Hippocampal formation (tissue), 2 donors: ENCODE measurements at regions not wholly inside any gene's neighbourhood (a gene's known extent, or its start where the extent isn't known, plus 50 kb on each side); places are given as distances from the start of the nearest gene placed in this dataset.

Experiments
- DNase-seq, 2 donors: peaks; one replicate each; lab custom pipeline; 2025; lab: John Stamatoyannopoulos, UW

DNA sequence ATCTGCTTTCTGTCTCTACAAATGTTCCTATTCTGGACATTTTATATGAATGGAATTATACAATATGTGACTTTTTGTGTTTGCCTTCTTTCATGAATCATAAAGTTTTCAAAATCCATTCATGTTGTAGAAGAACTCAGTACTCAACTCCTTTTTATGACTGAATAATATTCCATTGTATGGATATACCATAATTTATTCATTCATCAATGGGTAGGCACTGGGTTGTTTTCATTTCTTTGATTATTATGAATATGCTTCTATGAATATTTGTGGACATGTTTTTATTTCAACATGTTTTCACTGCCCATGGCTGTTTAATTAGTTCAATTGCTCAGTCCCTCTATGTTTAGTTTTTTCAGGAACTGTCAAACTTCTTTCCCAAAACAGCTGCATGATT lies 76.5 kb upstream of the GTSF1L start:
- no peak for DNase-seq

DNA sequence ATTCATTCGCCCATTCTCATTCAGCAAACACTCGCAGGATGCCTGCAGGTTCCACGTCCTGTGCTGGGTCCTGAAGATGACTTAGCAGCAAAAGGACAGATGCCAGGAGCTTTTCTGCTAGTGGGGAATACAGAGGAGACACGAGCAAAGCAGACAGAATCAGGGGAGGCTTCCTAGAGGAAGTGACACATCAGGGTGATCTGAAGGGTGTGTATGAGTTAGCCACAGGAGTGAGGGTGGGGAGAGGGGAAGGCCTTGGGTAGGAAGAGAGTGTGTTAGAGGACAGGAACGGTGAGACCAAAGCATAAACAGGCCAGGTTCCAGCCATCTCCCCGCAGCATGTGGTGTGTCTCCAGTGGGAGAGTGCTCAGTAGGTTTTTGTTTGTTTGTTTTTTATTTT lies 73.4 kb upstream of the GTSF1L start:
- no peak for DNase-seq

DNA sequence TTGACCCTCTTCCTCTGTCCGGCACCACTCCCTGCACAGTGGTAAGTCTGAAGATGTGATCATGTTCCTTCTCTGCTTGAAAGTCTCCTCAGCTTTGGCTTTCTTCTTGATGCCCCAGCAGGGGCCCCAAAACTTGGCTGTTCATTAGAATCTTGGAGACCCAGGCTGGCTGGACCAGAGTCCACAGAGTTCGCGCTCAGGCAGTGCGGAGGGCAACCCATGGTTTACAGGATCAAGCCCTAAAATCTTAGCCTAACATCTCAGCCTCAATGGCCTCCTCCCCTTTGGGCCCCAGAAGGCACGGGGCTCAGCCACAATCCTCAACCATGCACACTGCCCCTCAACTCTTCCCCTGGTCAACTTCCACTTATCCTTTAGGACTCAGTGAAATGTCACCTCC lies 72.9 kb upstream of the GTSF1L start:
- DNase-seq = no peak

DNA sequence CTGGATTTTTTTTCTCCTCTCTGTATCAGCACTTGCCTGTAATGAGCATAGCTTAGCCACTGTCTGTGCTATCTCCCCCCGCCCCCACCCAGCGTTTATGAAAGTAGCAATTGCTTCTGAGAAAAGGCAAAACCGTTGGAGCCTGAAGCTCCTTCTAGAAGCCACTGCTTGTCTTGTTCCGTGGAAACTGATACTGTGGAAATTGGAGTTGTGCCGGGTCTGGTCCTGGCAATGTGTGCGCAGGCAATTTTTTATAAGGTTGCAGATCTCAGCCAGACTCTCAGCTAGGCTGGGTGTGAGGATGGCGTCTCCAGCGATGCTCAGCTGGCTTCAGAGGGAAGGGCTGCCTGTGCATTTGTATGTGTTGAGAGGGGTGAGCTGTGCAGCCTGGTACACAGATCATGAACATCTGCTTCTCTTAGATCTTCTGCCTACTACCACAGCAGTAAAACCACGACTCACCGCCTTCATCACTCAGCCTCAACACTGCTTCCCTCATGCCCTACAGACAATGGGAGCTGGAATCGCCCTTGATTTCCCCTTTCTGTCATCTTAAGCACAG lies 72.4 kb upstream of the GTSF1L start:
- DNase-seq = no peak

DNA sequence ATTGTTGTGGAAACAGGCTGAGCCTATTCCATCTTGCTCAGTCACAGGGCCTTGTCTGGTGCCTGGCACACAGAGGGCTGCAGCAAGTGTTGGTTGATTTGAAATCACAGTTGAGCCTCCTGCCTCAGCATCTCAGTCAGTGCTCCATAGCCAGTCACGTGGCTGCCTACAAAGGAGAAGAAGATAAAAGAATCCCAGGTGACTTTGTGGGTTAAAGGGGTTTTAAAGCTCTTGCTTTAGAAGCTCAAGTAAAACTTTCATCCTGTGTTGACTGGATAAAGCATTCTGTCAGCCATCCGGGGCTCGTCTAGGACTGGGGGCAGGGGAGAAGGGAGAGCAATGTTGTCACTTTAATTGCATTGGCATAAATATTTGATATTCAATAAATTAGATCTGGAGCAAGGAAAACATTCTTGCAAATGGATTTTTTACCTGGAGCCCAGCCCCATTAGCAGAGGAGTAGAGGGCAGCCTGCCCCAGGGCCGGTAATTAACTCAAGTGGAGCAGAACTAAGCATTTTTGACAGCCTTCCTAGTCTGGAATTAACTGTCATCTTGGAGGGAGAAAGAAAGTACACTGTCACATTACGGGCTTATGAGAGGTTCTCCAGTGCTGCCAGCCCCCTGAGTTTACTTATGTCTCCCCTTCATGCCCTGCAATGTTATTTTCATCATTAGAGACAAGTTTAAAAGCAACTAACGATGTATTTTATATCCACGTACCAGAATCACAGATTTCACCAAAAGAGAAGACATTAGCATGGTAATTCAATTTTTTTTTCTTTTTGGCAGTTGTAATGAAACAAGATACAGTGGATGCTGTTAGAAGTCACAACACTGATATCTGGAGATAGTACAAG lies 71.7 kb upstream of the GTSF1L start:
- DNase-seq = no peak

DNA sequence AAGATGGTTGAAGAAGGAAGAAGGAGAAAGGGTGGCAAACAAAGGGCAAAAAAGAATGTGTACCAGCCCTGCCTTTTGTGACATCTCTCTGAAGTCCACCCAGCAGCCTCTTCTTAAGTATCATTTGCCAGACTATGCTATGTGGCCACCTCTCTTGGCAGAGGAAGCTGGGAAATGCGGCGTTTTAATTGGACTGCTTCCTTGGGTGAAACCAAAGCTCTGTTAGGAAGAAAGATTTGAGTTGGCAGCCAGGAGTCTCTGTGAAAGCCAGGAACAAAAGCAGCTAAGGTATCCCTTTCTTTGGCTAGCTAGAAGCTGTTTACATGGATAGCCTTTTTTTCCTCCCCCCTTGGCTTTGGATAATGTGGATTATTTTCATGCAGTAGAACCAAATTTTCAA lies 67.5 kb upstream of the GTSF1L start:
- no peak for DNase-seq

DNA sequence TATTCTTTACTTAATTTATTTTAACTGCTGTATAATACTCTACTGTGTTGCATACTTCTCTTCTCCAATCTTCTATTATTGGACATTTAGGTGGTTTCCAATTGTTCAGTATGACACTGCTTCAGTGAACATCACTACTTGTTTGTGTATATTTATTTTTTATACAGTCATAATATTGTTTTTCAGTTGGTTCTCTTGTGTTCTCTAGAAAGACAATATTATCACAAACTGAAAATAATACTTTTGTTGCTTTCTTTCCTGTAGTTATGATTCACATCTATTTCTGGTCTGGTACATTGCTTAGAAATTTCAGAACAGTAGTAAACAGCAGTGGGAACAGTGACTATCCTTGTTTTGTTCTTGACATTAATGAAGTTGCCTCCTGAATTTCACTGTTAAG lies 62.8 kb upstream of the GTSF1L start:
- no peak for DNase-seq

DNA sequence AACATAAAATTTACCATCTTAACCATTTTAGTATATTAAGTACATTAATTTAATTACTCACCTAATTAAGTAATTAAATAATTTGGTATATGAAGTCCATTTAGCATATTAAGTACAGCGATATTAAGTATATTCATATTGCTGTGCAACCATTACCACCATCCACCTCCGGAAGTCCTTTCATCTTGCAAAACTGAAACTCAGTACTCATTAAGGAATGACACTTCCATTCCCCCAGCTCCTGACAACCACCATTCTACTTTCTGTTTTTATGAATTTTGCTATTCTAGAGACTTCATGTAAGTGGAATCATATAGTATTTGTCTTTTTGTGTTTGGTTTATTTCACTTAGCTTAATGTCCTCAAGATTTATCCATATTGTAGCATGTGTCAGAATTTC lies 61.1 kb upstream of the GTSF1L start:
- no peak for DNase-seq

DNA sequence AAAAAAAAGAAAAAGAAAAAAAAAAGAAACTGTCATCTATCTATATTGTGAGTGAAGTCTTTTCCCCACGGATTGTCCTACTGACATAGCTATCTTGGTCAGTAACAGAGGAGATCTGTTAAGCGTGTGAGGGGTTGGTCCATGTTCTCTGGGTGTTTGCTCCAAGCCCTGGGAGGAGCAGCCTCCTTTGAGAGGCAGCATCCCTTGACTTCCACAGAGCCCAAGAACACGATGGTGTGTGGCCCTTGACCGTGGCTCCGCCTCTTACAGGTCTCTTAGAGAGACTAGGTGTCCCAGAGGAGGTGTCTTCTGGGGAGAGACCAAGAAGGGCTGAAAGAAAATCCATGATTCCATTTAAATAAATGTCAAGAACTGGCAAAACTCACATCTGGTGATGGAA lies 60.1 kb upstream of the GTSF1L start:
- no peak for DNase-seq

DNA sequence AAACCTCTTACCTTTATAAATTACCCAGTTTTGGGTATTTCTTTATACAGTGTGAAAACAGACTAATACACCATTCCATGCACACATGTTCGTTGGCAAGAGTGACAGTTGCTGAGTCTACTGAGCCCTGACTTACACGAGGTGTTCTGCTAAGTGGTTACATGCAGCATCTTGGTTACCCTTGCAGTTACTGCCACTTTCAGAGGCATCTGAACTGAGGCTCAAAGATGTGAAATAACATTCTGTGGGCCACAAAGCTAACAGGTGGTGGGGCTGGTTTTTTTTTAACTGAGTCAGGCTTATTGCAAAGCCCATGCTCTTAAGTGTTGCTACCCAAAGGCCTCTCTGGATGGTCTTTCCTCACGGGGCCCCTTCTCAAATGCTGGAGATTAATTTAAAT lies 54.4 kb upstream of the GTSF1L start:
- DNase-seq = no peak

DNA sequence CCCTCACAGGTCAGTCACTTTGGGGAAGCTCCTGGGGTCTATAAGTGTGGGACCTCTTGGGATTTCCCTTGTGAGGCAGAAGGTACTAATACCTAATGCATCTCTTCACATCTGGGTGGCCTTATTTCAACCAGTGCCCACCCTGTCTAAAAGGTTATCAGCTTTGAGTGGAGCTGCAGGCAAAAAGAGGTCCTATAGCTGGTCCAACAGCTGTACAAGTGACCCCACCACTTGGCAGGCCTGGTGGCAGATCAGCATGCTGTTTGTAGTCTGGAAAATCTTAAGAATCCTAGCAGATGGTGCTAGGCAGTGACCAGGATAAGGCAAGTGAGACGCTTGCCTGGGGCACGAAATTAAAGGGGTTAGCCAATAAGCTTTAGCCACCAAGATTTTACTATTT lies 51.6 kb upstream of the GTSF1L start:
- no peak for DNase-seq

DNA sequence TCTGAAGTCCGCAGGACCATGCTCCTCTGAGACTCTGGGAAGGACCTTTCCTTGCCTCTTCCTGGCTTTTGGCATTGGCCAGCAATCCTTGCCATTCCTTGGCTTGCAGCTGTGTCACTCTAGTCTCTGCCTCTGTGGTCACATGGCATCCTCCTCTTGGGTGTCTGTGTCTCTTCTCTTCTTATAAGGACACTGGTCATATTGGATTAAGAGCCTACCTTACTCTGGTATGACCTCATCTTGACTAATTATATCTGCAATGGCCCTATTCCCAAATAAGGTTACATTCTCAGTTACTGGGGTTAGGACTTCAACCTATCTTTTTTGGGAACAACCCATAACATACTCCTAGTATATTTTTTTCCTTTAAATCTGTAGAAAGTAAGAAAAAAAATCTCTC lies 49.9 kb upstream of the GTSF1L start:
- no peak for DNase-seq
